GM21619 (cell line): ENCODE measurements at regions not wholly inside any gene's neighbourhood (a gene's known extent, or its start where the extent isn't known, plus 50 kb on each side); places are given as distances from the start of the nearest gene placed in this dataset.

Source experiments
- ATAC-seq: cut with Tn5 transposase; IDR thresholded peaks from one replicate; pipeline ENCODE4 v1.9.1; 2021; ENCODE audit not compliant: unreplicated experiment

GRCh38 chr9:115914291-115914690, 239.3 kb upstream of the PAPPA start:
- no peak for ATAC-seq

- no peak for ATAC-seq
Observed at GRCh38 chr9:115921301-115921700, 232.3 kb upstream of the PAPPA start.

- ATAC-seq: no peak
Observed at GRCh38 chr9:115922444-115922843, 231.1 kb upstream of the PAPPA start.

- ATAC-seq: no peak
Observed at GRCh38 chr9:115923410-115923809, 230.2 kb upstream of the PAPPA start.

- ATAC-seq: no peak
Observed at GRCh38 chr9:115923903-115924668, 229.5 kb upstream of the PAPPA start.

- ATAC-seq: no peak
Observed at GRCh38 chr9:115924669-115924987, 229.0 kb upstream of the PAPPA start.

- ATAC-seq: no peak
Observed at GRCh38 chr9:115925424-115925823, 228.2 kb upstream of the PAPPA start.

GRCh38 chr9:115930472-115930871, 223.1 kb upstream of the PAPPA start:
- no peak for ATAC-seq

- no peak for ATAC-seq
Observed at GRCh38 chr9:115938479-115938878, 215.1 kb upstream of the PAPPA start.

- no peak for ATAC-seq
Observed at GRCh38 chr9:115939065-115939765, 214.4 kb upstream of the PAPPA start.

- no peak for ATAC-seq
Observed at GRCh38 chr9:115941561-115942315, 211.9 kb upstream of the PAPPA start.

GRCh38 chr9:115943431-115944165, 210.0 kb upstream of the PAPPA start:
- ATAC-seq: no peak

GRCh38 chr9:115944166-115944948, 209.2 kb upstream of the PAPPA start:
- ATAC-seq: no peak

GRCh38 chr9:115945009-115945431, 208.6 kb upstream of the PAPPA start:
- no peak for ATAC-seq

GRCh38 chr9:115946530-115946929, 207.1 kb upstream of the PAPPA start:
- no peak for ATAC-seq

GRCh38 chr9:115951977-115952376, 201.6 kb upstream of the PAPPA start:
- no peak for ATAC-seq

GRCh38 chr9:115952430-115953292, 200.9 kb upstream of the PAPPA start:
- no peak for ATAC-seq

GRCh38 chr9:115956371-115956770, 197.2 kb upstream of the PAPPA start:
- ATAC-seq: no peak

GRCh38 chr9:115957585-115957984, 196.0 kb upstream of the PAPPA start:
- no peak for ATAC-seq
